Liver (tissue), 8 donors: ENCODE measurements at regions not wholly inside any gene's neighbourhood (a gene's known extent, or its start where the extent isn't known, plus 50 kb on each side); places are given as distances from the start of the nearest gene placed in this dataset.
A peak's percentile ranks its signal among the peaks of the same experiment; 100 is the strongest.

Source experiments
- DNase-seq: peaks from one replicate; pipeline ENCODE4 v3.0.0-alpha.2; 2017; ENCODE audit warnings: low spot score
- H3K27ac ChIP-seq, 2 donors: one replicate each; pipeline ENCODE4 v1.7.0; 2013; ENCODE audit warnings: inconsistent platforms in 2 of 2, low read length in 2 of 2, control low read depth in 1 of 2, low read depth in 1 of 2, mild to moderate bottlenecking in 1 of 2
- H3K27me3 ChIP-seq, 4 donors: one replicate each; pipeline versions ENCODE4 v1.6.1 to v1.7.0; 2013; ENCODE audit warnings: low read length in 3 of 4, inconsistent platforms in 1 of 4, mild to moderate bottlenecking in 1 of 4, moderate library complexity in 1 of 4; ENCODE audit not compliant: control insufficient read depth in 4 of 4, insufficient read depth in 4 of 4
- H3K36me3 ChIP-seq, 4 donors: one replicate each; pipeline versions ENCODE4 v1.6.1 to v1.7.0; 2013; ENCODE audit warnings: low read length in 3 of 4, mild to moderate bottlenecking in 3 of 4, low read depth in 1 of 4, moderate library complexity in 1 of 4; ENCODE audit not compliant: control insufficient read depth in 4 of 4, insufficient read depth in 3 of 4
- H3K4me1 ChIP-seq, 4 donors: one replicate each; pipeline versions ENCODE4 v1.6.1 to v1.7.0; 2013; ENCODE audit warnings: low read length in 3 of 4, mild to moderate bottlenecking in 3 of 4, moderate library complexity in 1 of 4; ENCODE audit not compliant: control insufficient read depth in 4 of 4, insufficient read depth in 4 of 4
- H3K4me3 ChIP-seq, 3 donors: one replicate each; pipeline versions ENCODE4 v1.6.1 to v1.7.0; 2013; ENCODE audit warnings: low read length in 3 of 3, control low read depth in 1 of 3, low read depth in 1 of 3, mild to moderate bottlenecking in 1 of 3
- H3K9ac ChIP-seq, 2 donors: one replicate each; pipeline ENCODE4 v1.7.0; 2013; ENCODE audit warnings: low read length in 2 of 2, mild to moderate bottlenecking in 2 of 2, moderate library complexity in 2 of 2, control low read depth in 1 of 2, low read depth in 1 of 2
- H3K9me3 ChIP-seq, 4 donors: one replicate each; pipeline versions ENCODE4 v1.6.1 to v1.7.0; 2013; ENCODE audit warnings: low read length in 3 of 4; ENCODE audit not compliant: control insufficient read depth in 4 of 4
- EGR1 ChIP-seq, 2 donors: IDR thresholded peaks; 2 replicates each; pipeline ENCODE4 v1.6.1; 2016 to 2018; ENCODE audit warnings: antibody characterized with exemption in 2 of 2, low read depth in 2 of 2
- FOXA1 ChIP-seq: IDR thresholded peaks from 2 replicates; pipeline ENCODE4 v1.6.1; 2016; ENCODE audit warnings: antibody characterized with exemption
- FOXA2 ChIP-seq: IDR thresholded peaks from 2 replicates; pipeline ENCODE4 v1.6.1; 2016; ENCODE audit warnings: antibody characterized with exemption
- GABPA ChIP-seq, 2 donors: IDR thresholded peaks in 1 of 2; conservative IDR thresholded peaks in 1 of 2; 2 replicates each; pipeline ENCODE4 v1.6.1; 2016; ENCODE audit warnings: antibody characterized with exemption in 2 of 2, mild to moderate bottlenecking in 1 of 2, moderate library complexity in 1 of 2
- HNF4A ChIP-seq, 2 donors: conservative IDR thresholded peaks; 2 replicates each; pipeline ENCODE4 v1.6.1; 2016; ENCODE audit warnings: antibody characterized with exemption in 2 of 2, mild to moderate bottlenecking in 2 of 2
- HNF4G ChIP-seq: IDR thresholded peaks from 2 replicates; pipeline ENCODE4 v1.6.1; 2016; ENCODE audit warnings: antibody characterized with exemption
- JUND ChIP-seq, 2 donors: IDR thresholded peaks; 2 replicates each; pipeline ENCODE4 v1.6.1; 2016; ENCODE audit warnings: antibody characterized with exemption in 2 of 2
- NR2F2 ChIP-seq: IDR thresholded peaks from 2 replicates; pipeline ENCODE4 v1.6.1; 2016; ENCODE audit warnings: antibody characterized with exemption
- RAD21 ChIP-seq, 2 donors: IDR thresholded peaks; 2 replicates each; pipeline ENCODE4 v1.6.1; 2016; ENCODE audit warnings: antibody characterized with exemption in 2 of 2, mild to moderate bottlenecking in 2 of 2
- RXRA ChIP-seq, 2 donors: IDR thresholded peaks; 2 replicates each; pipeline ENCODE4 v1.6.1; 2017 to 2018; ENCODE audit warnings: antibody characterized with exemption in 2 of 2, mild to moderate bottlenecking in 1 of 2
- SP1 ChIP-seq: IDR thresholded peaks from 2 replicates; pipeline ENCODE4 v1.6.1; 2018; ENCODE audit warnings: antibody characterized with exemption, mild to moderate bottlenecking
- TAF1 ChIP-seq: conservative IDR thresholded peaks from 2 replicates; pipeline ENCODE4 v1.6.1; 2016; ENCODE audit warnings: antibody characterized with exemption, mild to moderate bottlenecking
- YY1 ChIP-seq: IDR thresholded peaks from 2 replicates; pipeline ENCODE4 v1.6.1; 2016; ENCODE audit warnings: antibody characterized with exemption, mild to moderate bottlenecking
- WGBS: extraction: QIAGEN DNeasy Blood & Tissue Kit; methylation state at CpG from one replicate; pipeline ENCODE4 v1.1.7; 2013; 5-methylcytosine and 5-hydroxymethylcytosine counted together
- TF ChIP-seq, protein P1 (sequence below): IDR thresholded peaks from 2 replicates; pipeline ENCODE4 v1.6.1; 2016; ENCODE audit warnings: antibody characterized with exemption
- TF ChIP-seq, protein P2 (sequence below): IDR thresholded peaks from 2 replicates; pipeline ENCODE4 v1.6.1; 2016; ENCODE audit warnings: antibody characterized with exemption
- TF ChIP-seq, protein P3 (sequence below): IDR thresholded peaks from 2 replicates; pipeline ENCODE4 v1.6.1; 2016; ENCODE audit warnings: antibody characterized with exemption, mild to moderate bottlenecking
- TF ChIP-seq, protein P4 (sequence below): fragments of 150-350 bp; IDR thresholded peaks from 2 replicates; pipeline ENCODE4 v1.5.1; 2017; ENCODE audit warnings: improper control_type of control experiment, low read depth, low read length; ENCODE audit not compliant: missing input control
- TF ChIP-seq, protein P5 (sequence below): IDR thresholded peaks from 2 replicates; pipeline ENCODE4 v1.6.1; 2016; ENCODE audit warnings: antibody characterized with exemption
- donor health status: healthy.
- donor health status: healthy.
- donor health status: healthy.
- donor health status: healthy.
- donor health status: healthy.

DNA sequence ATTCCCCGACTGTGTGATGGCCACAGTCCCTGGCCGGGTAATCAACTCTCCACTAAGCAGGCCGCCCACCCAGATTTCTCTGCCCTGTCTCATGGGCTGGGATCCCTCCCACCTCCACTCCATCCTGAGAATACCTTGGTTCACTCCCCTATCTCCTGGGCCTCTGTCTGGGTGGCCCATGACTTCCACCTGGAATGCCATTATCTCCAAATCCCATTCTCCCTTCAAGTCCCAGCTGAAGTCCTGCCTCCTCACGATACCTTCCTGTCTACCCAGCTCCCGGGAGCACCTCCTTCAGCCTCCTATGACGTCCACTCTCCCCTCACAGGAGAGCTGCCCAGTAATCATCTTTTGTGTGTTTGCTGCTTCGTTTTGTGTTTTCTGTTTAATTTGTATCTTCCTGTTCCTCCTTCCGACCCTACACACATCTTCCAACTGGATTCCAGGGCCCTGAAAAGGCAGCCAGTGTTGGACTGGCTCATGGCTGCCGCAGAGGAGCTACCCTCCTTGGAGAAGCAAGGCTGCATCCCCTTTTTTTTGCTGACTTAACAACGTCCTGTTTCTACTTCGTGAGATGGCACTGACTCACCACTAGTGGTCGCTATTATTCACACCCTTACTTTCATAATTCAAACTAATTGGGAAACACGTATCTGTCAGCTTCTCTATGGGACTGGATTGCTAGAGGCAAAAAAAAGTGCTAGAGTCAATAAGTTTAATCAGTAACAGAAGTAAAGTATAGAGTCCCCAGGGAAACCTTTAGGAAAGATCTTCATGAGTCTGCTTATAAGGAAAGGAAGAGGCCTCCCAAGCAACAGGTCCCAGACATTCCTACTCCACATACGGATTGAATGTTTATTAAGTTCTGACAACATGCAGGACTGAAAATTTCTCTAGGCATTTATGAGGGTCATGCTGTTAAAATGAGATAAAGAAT lies 171.9 kb upstream of the GATA6 start:
- no peaks in the 10 kb centered on the region for H3K9me3 ChIP-seq
- H3K36me3 ChIP-seq, result no peaks in the 10 kb centered on the region
- no peaks in the 10 kb centered on the region for H3K27me3 ChIP-seq
- H3K4me1 ChIP-seq, result peaks cover 0 to 9% (median 1%) of the 10 kb centered on the region in 4 donors
- H3K27ac ChIP-seq, result no peak overlapping the region
- WGBS, result 51% methylated on average over 14 of the region's 14 CpGs
- TF ChIP-seq FOXA1, result peak; percentile 49
- TF ChIP-seq NR2F2, result no peak
- TF ChIP-seq SP1, result peak; percentile 60
- peak; percentile 14 for TF ChIP-seq YY1
- no peak for TF ChIP-seq JUND (IDR thresholded peaks at IDR 0.05)
- peak; percentile 41 to 52 for TF ChIP-seq RXRA (IDR thresholded peaks at IDR 0.05)
- TF ChIP-seq, protein P1, sequence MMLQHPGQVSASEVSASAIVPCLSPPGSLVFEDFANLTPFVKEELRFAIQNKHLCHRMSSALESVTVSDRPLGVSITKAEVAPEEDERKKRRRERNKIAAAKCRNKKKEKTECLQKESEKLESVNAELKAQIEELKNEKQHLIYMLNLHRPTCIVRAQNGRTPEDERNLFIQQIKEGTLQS, result no peak
- TF ChIP-seq, protein P2, sequence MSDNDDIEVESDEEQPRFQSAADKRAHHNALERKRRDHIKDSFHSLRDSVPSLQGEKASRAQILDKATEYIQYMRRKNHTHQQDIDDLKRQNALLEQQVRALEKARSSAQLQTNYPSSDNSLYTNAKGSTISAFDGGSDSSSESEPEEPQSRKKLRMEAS, result no peak
- TF ChIP-seq, protein P3, sequence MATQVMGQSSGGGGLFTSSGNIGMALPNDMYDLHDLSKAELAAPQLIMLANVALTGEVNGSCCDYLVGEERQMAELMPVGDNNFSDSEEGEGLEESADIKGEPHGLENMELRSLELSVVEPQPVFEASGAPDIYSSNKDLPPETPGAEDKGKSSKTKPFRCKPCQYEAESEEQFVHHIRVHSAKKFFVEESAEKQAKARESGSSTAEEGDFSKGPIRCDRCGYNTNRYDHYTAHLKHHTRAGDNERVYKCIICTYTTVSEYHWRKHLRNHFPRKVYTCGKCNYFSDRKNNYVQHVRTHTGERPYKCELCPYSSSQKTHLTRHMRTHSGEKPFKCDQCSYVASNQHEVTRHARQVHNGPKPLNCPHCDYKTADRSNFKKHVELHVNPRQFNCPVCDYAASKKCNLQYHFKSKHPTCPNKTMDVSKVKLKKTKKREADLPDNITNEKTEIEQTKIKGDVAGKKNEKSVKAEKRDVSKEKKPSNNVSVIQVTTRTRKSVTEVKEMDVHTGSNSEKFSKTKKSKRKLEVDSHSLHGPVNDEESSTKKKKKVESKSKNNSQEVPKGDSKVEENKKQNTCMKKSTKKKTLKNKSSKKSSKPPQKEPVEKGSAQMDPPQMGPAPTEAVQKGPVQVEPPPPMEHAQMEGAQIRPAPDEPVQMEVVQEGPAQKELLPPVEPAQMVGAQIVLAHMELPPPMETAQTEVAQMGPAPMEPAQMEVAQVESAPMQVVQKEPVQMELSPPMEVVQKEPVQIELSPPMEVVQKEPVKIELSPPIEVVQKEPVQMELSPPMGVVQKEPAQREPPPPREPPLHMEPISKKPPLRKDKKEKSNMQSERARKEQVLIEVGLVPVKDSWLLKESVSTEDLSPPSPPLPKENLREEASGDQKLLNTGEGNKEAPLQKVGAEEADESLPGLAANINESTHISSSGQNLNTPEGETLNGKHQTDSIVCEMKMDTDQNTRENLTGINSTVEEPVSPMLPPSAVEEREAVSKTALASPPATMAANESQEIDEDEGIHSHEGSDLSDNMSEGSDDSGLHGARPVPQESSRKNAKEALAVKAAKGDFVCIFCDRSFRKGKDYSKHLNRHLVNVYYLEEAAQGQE, result no peak
- TF ChIP-seq TAF1, result no peak
- TF ChIP-seq RAD21 (IDR thresholded peaks at IDR 0.05), result peak; percentile 91 to 92
- TF ChIP-seq, protein P4, sequence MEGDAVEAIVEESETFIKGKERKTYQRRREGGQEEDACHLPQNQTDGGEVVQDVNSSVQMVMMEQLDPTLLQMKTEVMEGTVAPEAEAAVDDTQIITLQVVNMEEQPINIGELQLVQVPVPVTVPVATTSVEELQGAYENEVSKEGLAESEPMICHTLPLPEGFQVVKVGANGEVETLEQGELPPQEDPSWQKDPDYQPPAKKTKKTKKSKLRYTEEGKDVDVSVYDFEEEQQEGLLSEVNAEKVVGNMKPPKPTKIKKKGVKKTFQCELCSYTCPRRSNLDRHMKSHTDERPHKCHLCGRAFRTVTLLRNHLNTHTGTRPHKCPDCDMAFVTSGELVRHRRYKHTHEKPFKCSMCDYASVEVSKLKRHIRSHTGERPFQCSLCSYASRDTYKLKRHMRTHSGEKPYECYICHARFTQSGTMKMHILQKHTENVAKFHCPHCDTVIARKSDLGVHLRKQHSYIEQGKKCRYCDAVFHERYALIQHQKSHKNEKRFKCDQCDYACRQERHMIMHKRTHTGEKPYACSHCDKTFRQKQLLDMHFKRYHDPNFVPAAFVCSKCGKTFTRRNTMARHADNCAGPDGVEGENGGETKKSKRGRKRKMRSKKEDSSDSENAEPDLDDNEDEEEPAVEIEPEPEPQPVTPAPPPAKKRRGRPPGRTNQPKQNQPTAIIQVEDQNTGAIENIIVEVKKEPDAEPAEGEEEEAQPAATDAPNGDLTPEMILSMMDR, result peak; percentile 92
- TF ChIP-seq FOXA2, result peak; percentile 70
- peak; percentile 37 to 51 for TF ChIP-seq HNF4A (conservative IDR thresholded peaks at IDR 0.05)
- H3K9ac ChIP-seq, result no peak overlapping the region
- DNase-seq, result no peak
- no peak overlapping the region for H3K4me3 ChIP-seq

DNA sequence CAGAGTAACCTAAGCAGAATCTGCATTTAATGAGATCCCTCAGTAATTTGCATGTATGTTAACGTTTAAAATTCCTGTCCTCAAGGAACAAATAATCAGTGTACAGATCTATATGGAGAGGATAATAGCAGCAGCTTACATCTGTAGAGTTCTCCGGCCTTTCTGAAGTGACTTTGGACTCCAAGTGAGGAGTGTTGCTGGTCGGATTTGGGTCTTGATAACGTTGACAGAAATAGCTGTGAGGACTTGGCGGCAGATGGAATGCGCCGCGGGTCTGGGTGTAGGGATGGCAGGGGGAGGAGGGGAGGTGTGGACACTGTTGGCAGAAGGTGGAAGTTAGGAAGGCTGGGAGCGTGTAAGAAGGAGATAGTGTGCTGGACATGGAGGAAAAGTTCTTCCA lies 170.9 kb upstream of the GATA6 start:
- WGBS, result 76% methylated on average over 9 of the region's 9 CpGs
- no peak overlapping the region for H3K4me3 ChIP-seq
- TF ChIP-seq TAF1 (no peak), RAD21 (IDR thresholded peaks at IDR 0.05) (no peak), SP1 (no peak), RXRA (IDR thresholded peaks at IDR 0.05) (no peak), HNF4A (conservative IDR thresholded peaks at IDR 0.05) (no peak), EGR1 (IDR thresholded peaks at IDR 0.05; ENCODE audit: low read depth in 2 of 2) (no peak), GABPA (IDR thresholded peaks at IDR 0.05 in 1 of 2, conservative IDR thresholded peaks at IDR 0.05 in 1 of 2) (no peak), FOXA2 (no peak), HNF4G (no peak), YY1 (no peak)
- TF ChIP-seq, protein P2, result no peak
- TF ChIP-seq, protein P1, result no peak
- TF ChIP-seq, protein P4, result no peak
- TF ChIP-seq, protein P5, sequence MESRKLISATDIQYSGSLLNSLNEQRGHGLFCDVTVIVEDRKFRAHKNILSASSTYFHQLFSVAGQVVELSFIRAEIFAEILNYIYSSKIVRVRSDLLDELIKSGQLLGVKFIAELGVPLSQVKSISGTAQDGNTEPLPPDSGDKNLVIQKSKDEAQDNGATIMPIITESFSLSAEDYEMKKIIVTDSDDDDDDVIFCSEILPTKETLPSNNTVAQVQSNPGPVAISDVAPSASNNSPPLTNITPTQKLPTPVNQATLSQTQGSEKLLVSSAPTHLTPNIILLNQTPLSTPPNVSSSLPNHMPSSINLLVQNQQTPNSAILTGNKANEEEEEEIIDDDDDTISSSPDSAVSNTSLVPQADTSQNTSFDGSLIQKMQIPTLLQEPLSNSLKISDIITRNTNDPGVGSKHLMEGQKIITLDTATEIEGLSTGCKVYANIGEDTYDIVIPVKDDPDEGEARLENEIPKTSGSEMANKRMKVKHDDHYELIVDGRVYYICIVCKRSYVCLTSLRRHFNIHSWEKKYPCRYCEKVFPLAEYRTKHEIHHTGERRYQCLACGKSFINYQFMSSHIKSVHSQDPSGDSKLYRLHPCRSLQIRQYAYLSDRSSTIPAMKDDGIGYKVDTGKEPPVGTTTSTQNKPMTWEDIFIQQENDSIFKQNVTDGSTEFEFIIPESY, result no peak

More for the DNA sequence above, 170.9 kb upstream of the GATA6 start:
- no peaks in the 10 kb centered on the region for H3K27me3 ChIP-seq
- H3K36me3 ChIP-seq, result no peaks in the 10 kb centered on the region
- no peak overlapping the region for H3K27ac ChIP-seq
- no peak overlapping the region for H3K9ac ChIP-seq
- H3K9me3 ChIP-seq, result no peaks in the 10 kb centered on the region
- DNase-seq, result no peak
- peaks cover 0 to 9% (median 1%) of the 10 kb centered on the region in 4 donors for H3K4me1 ChIP-seq
